CD4-positive, alpha-beta T cell (primary cell): ENCODE measurements at regions not wholly inside any gene's neighbourhood (a gene's known extent, or its start where the extent isn't known, plus 50 kb on each side); places are given as distances from the start of the nearest gene placed in this dataset.

Experiments
- ATAC-seq: fragments of 200-7000 bp; cut with Tn5 transposase; one replicate; pipeline ENCODE4 v1.10.0; 2022; ENCODE audit warnings: mild to moderate bottlenecking; ENCODE audit not compliant: poor library complexity
- CTCF ChIA-PET: fragments of 350-600 bp; sonication (Branson Sonifier 250); formaldehyde crosslinking; loops from one replicate; lab custom pipeline; 2021; ENCODE audit warnings: antibody characterized with exemption, inconsistent platforms; lab: Charles Lee
- POLR2A ChIA-PET: fragments of 350-600 bp; sonication (Branson Sonifier 250); formaldehyde crosslinking; loops from one replicate; lab custom pipeline; 2021; ENCODE audit warnings: antibody characterized with exemption, inconsistent platforms; lab: Charles Lee
- DNase-seq, 14 experiments: peaks; one replicate each; pipeline ENCODE4 v3.0.0-alpha.2; 2013 to 2020; ENCODE audit warnings: mixed read lengths in 2 of 14
- H3K27ac ChIP-seq, 2 donors: one replicate each; pipeline versions ENCODE4 v1.5.1 to v1.7.0; 2013; ENCODE audit warnings: low read length in 2 of 2, low read depth in 1 of 2, mild to moderate bottlenecking in 1 of 2
- H3K27me3 ChIP-seq, 2 experiments: 1 replicate in 1 of 2; 2 replicates in 1 of 2; pipeline versions ENCODE4 v1.6.1 to v1.7.0; 2013; ENCODE audit warnings: low read length in 2 of 2, control low read depth in 1 of 2, mild to moderate bottlenecking in 1 of 2, moderate library complexity in 1 of 2; ENCODE audit not compliant: insufficient read depth in 2 of 2, control insufficient read depth in 1 of 2
- H3K36me3 ChIP-seq: one replicate; pipeline ENCODE4 v1.6.1; 2013; ENCODE audit warnings: low read length, control low read depth; ENCODE audit not compliant: insufficient read depth
- H3K4me1 ChIP-seq: one replicate; pipeline ENCODE4 v1.6.1; 2013; ENCODE audit warnings: low read length, control low read depth; ENCODE audit not compliant: insufficient read depth
- H3K4me3 ChIP-seq: one replicate; pipeline ENCODE4 v1.5.1; 2013; ENCODE audit warnings: mild to moderate bottlenecking, low read length, moderate library complexity
- H3K9me3 ChIP-seq, 2 experiments: 1 replicate in 1 of 2; 2 replicates in 1 of 2; pipeline versions ENCODE4 v1.6.1 to v1.7.0; 2013; ENCODE audit warnings: low read length in 2 of 2, mild to moderate bottlenecking in 2 of 2, control low read depth in 1 of 2, moderate library complexity in 1 of 2; ENCODE audit not compliant: control insufficient read depth in 1 of 2, insufficient read depth in 1 of 2
- H3K27ac Mint-ChIP-seq: one replicate; pipeline ENCODE4 v1.8.0; 2020; ENCODE audit warnings: mixed read lengths
- H3K27me3 Mint-ChIP-seq: one replicate; pipeline ENCODE4 v1.8.0; 2021; ENCODE audit warnings: mixed read lengths
- H3K36me3 Mint-ChIP-seq: one replicate; pipeline ENCODE4 v1.8.0; 2021; ENCODE audit warnings: low read depth, mixed read lengths
- H3K4me1 Mint-ChIP-seq: one replicate; pipeline ENCODE4 v1.8.0; 2021; ENCODE audit warnings: low read depth, mixed read lengths
- H3K4me3 Mint-ChIP-seq: one replicate; pipeline ENCODE4 v1.8.0; 2020; ENCODE audit warnings: mild to moderate bottlenecking, mixed read lengths
- H3K9me3 Mint-ChIP-seq: one replicate; pipeline ENCODE4 v1.8.0; 2020; ENCODE audit warnings: mixed read lengths
- CTCF ChIP-seq: fragments of 200-600 bp; IDR thresholded peaks from one replicate; pipeline ENCODE4 v1.8.0; 2022; ENCODE audit warnings: antibody characterized with exemption, mild to moderate bottlenecking
- intact Hi-C, 2 experiments: fragments of 100-400 bp; cut with DNase I in 1 of 2; cut with micrococcal nuclease in 1 of 2; formaldehyde crosslinking; loops; one replicate each; pipeline versions ENCODE4 v1.15.1 to v1.9.0; 2023 to 2025; cut with DNase I, micrococcal nuclease

- CTCF ChIA-PET = no interaction called here
- H3K4me3 Mint-ChIP-seq = no peak overlapping the region
- intact Hi-C loops = no loop called here
- no peak for DNase-seq
- no peak for TF ChIP-seq CTCF
- H3K4me3 ChIP-seq = no peak overlapping the region
- peaks cover 9% of the 10 kb centered on the region for H3K36me3 Mint-ChIP-seq
- H3K9me3 ChIP-seq = peaks cover 33 to 37% of the 10 kb centered on the region in 2 experiments
- H3K27me3 ChIP-seq = no peaks in the 10 kb centered on the region
- no peaks in the 10 kb centered on the region for H3K4me1 Mint-ChIP-seq
- H3K4me1 ChIP-seq = no peaks in the 10 kb centered on the region
- POLR2A ChIA-PET = no interaction called here
- no peak overlapping the region for H3K27ac Mint-ChIP-seq
- ATAC-seq = no peak
- no peak overlapping the region for H3K27ac ChIP-seq
- no peaks in the 10 kb centered on the region for H3K27me3 Mint-ChIP-seq
- H3K9me3 Mint-ChIP-seq = peaks cover 22% of the 10 kb centered on the region
- no peaks in the 10 kb centered on the region for H3K36me3 ChIP-seq
Observed at GRCh38 chr5:179397516-179397915, 52.3 kb upstream of the ADAMTS2 start.
